Hematopoietic multipotent progenitor cell (in vitro differentiated cells): ENCODE measurements at regions not wholly inside any gene's neighbourhood (a gene's known extent, or its start where the extent isn't known, plus 50 kb on each side); places are given as distances from the start of the nearest gene placed in this dataset.

Experiments used
- DNase-seq, 3 donors: peaks; one replicate each; pipeline ENCODE4 v3.0.0-alpha.2; 2011 to 2015; ENCODE audit warnings: low read depth in 2 of 3, low spot score in 2 of 3

GRCh38 chr3:174639406-174639805 lies 219.7 kb upstream of the NAALADL2 start:
- DNase-seq, result peak in 1 of 3 donors; percentile 36

DNA sequence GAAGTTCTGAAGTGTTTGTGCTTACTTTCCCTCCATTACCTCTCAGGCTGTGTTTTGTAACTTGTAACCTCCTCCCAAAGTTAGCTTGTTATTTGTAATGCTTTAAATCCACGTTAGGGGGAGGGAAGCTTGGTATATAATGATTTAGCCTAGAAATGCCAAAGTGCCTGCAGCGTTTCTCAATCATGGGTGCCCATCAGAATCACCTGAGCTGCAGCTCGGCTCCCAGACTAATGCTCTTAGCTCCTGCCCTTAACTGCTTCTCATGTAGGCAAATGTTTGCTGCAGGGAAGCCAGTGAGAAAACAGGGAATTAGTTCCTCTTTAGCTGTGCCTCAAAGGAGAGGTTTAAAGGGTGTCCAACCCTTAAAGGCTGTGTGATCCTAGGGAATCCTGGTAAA lies 219.2 kb upstream of the NAALADL2 start:
- no peak for DNase-seq

DNA sequence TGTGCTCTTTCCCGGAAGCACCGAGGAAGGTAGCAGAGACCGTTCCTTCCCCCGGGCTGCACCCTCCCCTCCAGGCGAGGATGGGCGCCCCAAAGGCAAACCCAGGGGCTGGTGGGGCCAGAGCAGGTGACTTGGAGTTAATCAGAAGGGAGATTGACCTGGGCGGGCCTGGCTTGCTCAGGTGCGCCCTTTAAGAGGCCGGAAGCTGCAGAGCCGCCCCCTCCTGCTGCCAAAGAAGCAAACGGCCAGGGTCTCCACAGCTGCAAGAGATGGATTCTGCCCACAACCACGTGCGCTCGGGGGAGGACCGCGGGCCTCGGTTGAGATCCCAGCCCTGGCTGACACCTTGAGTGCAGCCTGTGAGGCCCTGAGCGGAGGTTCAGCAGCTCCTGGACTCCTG lies 218.2 kb upstream of the NAALADL2 start:
- DNase-seq, result no peak

DNA sequence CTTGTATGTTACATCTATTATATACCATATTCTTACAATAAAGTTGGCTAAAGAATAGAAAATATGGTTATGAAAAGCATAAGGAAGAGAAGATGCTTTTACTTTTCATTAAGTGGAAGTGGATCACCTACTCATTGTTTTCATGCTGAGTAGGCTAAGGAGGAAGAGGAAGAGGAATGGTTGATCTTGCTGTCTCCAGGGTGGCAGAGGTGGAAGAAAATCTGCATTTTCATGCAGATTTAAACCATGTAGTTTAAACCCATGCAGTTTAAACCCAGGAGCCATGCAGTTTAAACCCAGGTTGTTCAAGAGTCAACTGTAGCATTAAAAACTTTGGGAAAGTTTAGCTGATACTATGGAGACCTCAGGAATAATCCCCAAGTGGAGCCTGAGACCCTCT lies 214.8 kb upstream of the NAALADL2 start:
- no peak for DNase-seq

- DNase-seq, result no peak
Measured at GRCh38 chr3:174651951-174652350, 207.2 kb upstream of the NAALADL2 start.

- no peak for DNase-seq
Measured at GRCh38 chr3:174659511-174659910, 199.6 kb upstream of the NAALADL2 start.

- DNase-seq, result no peak
Measured at GRCh38 chr3:174662653-174663052, 196.5 kb upstream of the NAALADL2 start.

DNA sequence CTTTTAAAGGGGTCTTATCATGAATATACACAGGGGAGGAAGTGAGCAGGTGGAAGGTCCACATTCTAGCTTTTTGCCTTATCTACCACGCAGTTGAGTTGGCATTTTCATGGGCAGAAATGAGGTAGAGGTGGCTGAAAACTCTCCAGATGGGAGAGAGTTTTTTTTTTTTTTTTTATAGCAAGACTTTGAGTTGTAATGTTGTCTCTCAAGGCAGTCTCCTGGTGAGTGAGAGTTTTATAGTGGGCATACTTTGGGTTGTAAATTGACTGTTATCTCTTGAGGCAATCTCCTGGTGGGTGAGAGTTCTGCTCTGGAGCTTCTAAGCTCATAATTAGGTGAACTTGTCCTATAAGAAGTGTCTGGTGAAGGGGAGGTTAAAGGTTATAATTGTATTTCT lies 191.7 kb upstream of the NAALADL2 start:
- no peak for DNase-seq

DNA sequence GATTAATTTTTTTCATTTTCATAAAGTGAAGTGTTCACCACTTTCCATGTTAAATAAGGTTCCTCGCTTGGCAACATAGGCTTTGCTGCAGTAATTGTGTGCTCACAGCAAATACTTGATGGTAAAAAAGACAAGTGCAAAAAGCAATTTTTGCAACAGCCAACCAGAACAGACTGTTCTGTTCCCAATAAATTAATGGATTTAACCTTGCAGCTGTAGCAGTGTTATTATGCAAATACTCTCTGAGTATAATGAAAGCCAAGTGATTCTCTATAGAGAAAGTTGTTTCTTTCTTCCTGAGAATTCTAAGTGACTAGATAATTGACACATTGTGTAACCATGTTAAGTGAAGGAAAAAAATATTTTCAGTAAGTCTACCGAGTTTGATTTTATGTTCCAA lies 183.7 kb upstream of the NAALADL2 start:
- no peak for DNase-seq

DNA sequence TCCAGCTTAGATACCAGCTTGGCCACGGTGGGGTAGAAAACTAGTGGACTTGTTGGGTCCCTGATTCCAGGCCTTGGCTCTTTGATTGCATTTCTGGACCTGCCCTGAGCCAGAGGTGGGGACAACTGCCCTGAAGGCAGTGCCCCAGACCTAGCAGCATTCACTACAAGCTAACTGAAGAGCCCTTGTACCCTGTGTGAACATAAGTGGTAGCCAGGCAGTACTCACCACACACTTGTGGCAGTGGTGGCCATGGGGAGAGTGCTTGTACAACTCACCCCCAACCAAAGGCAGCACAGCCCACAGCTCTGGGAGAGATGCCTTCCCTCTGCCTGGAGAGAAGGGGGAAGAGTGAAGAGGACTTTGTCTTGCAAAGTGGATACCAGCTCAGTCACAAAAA lies 177.3 kb upstream of the NAALADL2 start:
- no peak for DNase-seq

GRCh38 chr3:174685796-174686195 lies 173.3 kb upstream of the NAALADL2 start:
- DNase-seq, result no peak

GRCh38 chr3:174697310-174697709 lies 161.8 kb upstream of the NAALADL2 start:
- no peak for DNase-seq

- no peak for DNase-seq
Measured at GRCh38 chr3:174700736-174701135, 158.4 kb upstream of the NAALADL2 start.

- DNase-seq, result no peak
Measured at GRCh38 chr3:174710612-174711011, 148.5 kb upstream of the NAALADL2 start.

DNA sequence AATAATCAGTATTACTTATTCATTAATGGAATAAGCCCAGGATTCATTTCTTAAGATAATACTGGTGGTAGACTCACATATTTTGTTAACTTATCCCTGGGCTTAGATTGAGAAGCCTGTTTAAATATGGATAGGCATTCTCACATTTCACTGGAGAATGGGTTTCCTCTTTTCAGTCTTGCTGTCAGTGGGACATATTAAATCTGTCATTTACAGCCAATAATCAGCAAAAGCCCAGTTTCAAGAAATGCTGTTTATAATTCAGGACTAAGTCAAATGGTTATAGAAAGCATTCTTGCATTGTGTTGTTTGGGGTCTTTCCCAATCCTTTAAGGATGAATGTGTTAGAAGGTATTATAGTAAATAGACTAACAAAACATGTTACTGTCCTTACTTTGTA lies 143.7 kb upstream of the NAALADL2 start:
- DNase-seq, result no peak

GRCh38 chr3:174716956-174717505 lies 142.1 kb upstream of the NAALADL2 start:
- DNase-seq, result no peak

- DNase-seq, result no peak
Measured at GRCh38 chr3:174720717-174721116, 138.4 kb upstream of the NAALADL2 start.

GRCh38 chr3:174725303-174725702 lies 133.8 kb upstream of the NAALADL2 start:
- no peak for DNase-seq

- DNase-seq, result no peak
Measured at GRCh38 chr3:174737966-174738365, 121.2 kb upstream of the NAALADL2 start.

DNA sequence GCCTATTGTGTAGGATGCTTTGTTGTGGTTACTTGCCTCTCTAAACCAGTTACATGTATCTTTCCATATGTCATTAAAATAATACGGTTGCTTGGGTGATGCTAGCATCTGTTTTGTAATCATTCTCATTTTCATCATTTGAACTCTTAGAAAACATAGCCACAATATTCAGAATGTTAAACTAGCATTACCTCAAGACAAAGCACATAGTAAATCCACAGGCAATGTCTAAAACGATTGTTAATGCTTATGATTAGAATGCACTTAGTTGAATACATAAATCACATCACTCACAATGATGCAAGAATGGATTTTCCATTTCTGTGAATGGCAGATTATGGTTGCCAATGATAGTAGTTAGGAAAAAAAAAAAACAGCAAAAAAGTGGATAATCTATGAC lies 110.0 kb upstream of the NAALADL2 start:
- DNase-seq, result no peak

GRCh38 chr3:174755833-174756829 lies 103.0 kb upstream of the NAALADL2 start:
- no peak for DNase-seq

DNA sequence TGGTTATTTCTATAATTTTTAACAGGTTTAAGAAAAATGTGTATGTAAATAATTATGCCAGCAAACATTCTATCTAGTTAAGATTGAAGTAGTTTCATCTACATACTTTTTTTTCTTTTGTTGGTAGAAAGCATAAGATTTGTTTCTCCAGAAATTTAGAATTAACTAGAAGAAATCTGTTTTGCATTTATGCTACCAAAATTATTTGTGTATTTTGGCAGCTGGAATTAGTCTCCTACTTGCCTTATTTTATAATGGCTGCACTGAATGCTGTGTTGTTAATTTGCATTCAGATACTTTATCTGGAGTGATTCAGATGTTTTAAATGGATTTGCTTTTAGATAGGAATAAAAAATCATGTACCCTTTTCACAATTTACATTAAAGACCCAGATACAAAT lies 100.2 kb upstream of the NAALADL2 start:
- DNase-seq, result no peak
